GM18511 (cell line): ENCODE measurements at regions not wholly inside any gene's neighbourhood (a gene's known extent, or its start where the extent isn't known, plus 50 kb on each side); places are given as distances from the start of the nearest gene placed in this dataset.
"Not testable (repeated sequence)": the region's sequence is repeated elsewhere in the genome, so short reads cannot be mapped to it uniquely, and the experiment has no call there.

Experiments used
- ATAC-seq: cut with Tn5 transposase; IDR thresholded peaks from one replicate; pipeline ENCODE4 v1.9.1; 2021; ENCODE audit warnings: mild to moderate bottlenecking, moderate library complexity; ENCODE audit not compliant: unreplicated experiment

- no peak for ATAC-seq
Observed at GRCh38 chr2:235212501-235213158, 260.8 kb downstream of the SH3BP4 start.

DNA sequence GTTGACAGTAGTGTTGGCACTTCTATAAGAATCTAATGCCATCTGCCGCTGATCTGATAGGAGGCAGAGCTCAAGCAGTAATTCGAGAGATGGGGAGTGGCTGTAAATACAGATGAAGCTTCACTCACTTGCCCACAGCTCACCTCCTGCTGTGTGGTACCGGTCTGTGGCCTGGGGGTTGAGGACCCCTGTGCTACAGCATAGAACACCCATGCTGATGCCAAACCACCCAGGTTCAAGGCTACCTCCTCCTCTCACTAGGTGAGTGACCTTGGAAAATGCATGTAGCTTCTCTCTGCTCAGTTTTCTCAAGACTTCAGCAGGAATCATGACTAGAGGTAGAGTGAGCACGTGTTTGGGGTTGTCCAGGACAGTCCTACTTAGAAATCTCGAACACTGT, 263.4 kb downstream of the SH3BP4 start:
- no peak for ATAC-seq

GRCh38 chr2:235216901-235217300, 265.1 kb downstream of the SH3BP4 start:
- ATAC-seq = no peak

GRCh38 chr2:235217846-235218245, 266.0 kb downstream of the SH3BP4 start:
- ATAC-seq = no peak

GRCh38 chr2:235218486-235218907, 266.7 kb downstream of the SH3BP4 start:
- ATAC-seq = no peak

GRCh38 chr2:235219048-235219447, 267.2 kb downstream of the SH3BP4 start:
- no peak for ATAC-seq

GRCh38 chr2:235220331-235220730, 268.5 kb downstream of the SH3BP4 start:
- no peak for ATAC-seq

DNA sequence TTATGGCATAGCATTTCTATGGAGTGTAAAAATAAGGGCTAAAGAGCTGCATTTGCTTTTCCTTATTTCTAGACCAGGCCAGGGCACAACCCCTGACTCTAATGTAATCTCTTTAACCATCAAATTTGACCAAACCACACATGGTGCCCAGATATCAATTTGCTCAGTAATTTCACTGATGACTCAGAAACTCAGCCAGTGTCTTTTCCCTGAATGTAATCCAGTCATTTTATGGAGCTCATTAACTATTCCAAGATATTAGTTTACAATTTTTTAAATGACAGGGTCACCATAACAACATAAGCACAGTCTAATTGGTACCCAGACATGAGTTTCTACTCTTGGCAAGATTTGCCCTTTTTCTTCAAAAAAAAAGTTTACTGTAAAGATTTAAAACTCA, 270.8 kb upstream of the AGAP1 start:
- no peak for ATAC-seq

DNA sequence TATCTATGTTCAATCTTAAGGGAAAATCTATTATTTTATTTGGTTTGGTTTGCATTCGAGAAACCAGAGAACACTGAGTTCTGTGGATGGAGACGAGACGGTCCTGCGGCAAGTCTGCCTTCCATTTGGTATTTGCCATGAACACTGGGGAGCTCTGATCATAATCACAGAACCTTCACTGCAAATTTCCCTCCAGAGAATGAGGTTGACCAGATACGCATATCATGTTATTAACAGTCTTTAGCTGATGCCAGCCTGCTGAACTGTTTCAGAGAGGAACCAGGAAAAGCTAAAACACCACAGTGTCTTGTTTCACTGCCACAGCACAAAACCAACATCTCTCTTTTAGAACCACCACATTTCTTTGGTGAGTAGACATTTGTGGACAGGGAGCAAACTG, 269.4 kb upstream of the AGAP1 start:
- no peak for ATAC-seq

DNA sequence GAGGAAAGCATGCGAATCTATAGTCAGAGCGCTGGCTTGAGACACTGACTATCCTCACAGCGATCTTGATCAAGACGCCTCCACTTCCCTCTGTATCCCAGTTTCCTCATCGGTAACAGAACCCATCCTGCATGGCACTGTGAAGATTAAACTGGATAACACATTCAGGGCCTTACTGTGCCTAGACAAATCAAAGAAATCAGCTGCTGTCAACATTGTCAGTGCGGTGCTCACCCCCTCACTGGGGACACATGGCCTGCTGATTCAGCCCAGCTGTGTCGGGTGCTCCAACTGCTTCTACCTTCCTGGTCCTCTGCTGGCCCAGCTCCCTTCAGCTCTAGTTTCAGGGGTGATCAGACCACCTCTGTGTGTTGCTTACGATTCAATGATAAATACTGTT, 268.6 kb upstream of the AGAP1 start:
- no peak for ATAC-seq

DNA sequence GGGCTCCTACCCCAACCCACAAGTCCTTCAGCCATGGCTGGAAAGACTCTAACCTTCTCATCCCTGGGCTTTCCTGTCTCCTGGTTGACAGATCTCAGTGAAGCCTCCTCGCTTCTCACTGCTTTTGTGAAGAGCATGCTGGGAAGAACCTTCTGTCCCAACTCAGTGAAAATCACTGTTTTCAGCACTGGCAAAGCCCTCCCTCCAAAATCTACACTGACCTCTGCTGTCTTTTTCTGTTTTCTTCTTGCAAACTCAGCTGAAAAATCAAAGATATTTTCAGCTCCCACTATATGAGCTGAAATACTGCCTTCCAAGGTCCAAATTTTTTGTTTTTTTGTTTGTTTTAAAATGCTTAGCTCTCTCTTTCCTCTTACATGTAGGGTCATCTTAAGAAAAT, 266.3 kb upstream of the AGAP1 start:
- no peak for ATAC-seq

GRCh38 chr2:235228422-235228821, 265.4 kb upstream of the AGAP1 start:
- not testable (repeated sequence) for ATAC-seq

- ATAC-seq = no peak
Observed at GRCh38 chr2:235229236-235229635, 264.6 kb upstream of the AGAP1 start.

- no peak for ATAC-seq
Observed at GRCh38 chr2:235230821-235231601, 262.8 kb upstream of the AGAP1 start.

GRCh38 chr2:235232449-235233433, 261.1 kb upstream of the AGAP1 start:
- ATAC-seq = no peak

DNA sequence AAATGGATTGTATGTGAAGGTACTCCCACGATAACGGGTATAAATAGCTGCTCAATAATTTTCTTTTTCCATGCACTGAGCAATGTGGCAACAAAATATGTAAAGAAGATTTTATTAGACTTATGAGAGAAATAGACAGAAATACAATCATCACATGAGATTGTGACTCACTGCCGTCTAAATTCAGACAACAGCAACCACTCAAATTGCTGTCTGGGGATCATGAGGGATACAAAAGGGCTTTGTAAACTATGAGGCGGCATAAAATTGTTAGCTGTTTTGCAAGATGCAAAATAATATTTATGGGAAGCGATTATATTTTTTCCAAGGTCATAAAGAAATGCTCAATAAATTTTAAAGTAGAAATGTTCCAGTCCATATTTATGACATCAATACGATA, 259.1 kb upstream of the AGAP1 start:
- no peak for ATAC-seq

DNA sequence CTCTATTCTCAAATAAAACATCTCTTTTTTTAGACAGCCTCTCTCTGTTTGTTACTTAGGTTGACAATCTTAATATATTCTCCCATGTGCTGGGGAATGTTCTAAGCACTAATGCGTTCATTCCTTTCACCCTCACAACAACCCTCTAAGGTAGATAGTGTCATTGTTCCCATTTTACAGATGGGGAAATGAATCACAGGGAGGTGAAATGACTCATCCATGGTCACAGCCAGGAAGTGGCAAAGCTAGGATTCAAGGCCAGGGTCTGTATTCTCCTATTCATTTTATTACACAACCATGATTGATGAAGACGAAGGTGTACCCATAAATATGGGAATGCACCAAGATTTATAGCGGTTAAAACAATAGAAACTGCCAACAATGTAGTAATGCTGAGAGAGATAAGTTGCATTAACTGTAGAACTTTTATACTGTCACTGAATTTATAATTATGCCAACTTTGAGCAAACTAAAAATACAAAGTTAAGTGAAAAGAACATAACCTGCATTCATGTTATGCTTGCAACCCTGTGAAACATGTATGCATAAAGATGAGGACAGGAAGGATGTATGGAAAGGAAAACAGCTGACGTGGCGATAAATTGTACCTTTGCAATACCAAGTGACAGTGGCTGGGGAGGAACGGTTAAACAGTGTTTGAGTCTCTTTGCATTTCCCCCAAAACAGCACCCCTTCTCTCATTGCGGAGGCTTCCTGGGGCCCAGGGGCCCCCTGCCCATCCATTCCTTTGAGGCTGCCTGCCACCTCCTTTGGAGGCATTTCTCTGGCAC, 257.7 kb upstream of the AGAP1 start:
- no peak for ATAC-seq

DNA sequence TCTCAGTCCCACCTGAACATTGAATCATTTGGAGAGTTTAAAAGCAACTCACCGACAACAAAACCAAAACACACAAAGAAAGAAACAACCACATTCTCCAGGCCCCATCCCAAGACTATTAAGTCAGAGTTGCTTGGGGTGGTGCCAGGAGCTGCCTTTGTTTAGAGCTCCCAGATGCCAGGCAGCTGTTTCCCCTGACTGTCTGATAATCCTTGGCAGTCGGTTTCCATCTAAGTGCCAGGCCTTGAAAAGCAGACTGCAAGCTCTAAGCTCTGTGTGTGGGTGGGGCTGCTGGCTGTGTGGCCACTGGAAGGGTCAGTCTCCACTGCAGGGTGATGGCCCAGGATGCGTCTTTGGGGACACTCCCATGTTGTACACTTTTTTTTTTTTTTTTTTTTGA, 255.3 kb upstream of the AGAP1 start:
- no peak for ATAC-seq

GRCh38 chr2:235240574-235240973, 253.3 kb upstream of the AGAP1 start:
- ATAC-seq = no peak
